Fibroblast of the aortic adventitia (primary cell): ENCODE measurements at regions not wholly inside any gene's neighbourhood (a gene's known extent, or its start where the extent isn't known, plus 50 kb on each side); places are given as distances from the start of the nearest gene placed in this dataset.

Experiments
- DNase-seq: peaks from one replicate; pipeline ENCODE4 v3.0.0-alpha.2; 2010; ENCODE audit warnings: low read depth
- H3K4me3 ChIP-seq: 2 replicates; pipeline ENCODE4 v1.5.1; 2011; ENCODE audit warnings: low read depth, mild to moderate bottlenecking, control low read depth, low read length, moderate library complexity
- CTCF ChIP-seq: IDR thresholded peaks from 2 replicates; pipeline ENCODE4 v1.5.1; 2011; ENCODE audit warnings: mild to moderate bottlenecking, low read length, control low read depth, inconsistent platforms; ENCODE audit not compliant: insufficient read depth

- DNase-seq = no peak
- no peak for TF ChIP-seq CTCF
- no peak overlapping the region for H3K4me3 ChIP-seq
These were observed 161.4 kb downstream of the GNAT3 start for GRCh38 chr7:80350430-80350829.

- no peak overlapping the region for H3K4me3 ChIP-seq
- TF ChIP-seq CTCF = no peak
- DNase-seq = no peak
These were observed 163.6 kb downstream of the GNAT3 start for GRCh38 chr7:80348223-80348622.

- peak; percentile 41 for DNase-seq
- TF ChIP-seq CTCF = no peak
- H3K4me3 ChIP-seq = no peak overlapping the region
These were observed 164.7 kb downstream of the GNAT3 start for GRCh38 chr7:80347173-80347572.

- TF ChIP-seq CTCF = no peak
- peak; percentile 68 for DNase-seq
- H3K4me3 ChIP-seq = no peak overlapping the region
These were observed 165.2 kb downstream of the GNAT3 start for GRCh38 chr7:80346704-80347103.

GRCh38 chr7:80335511-80336231 is 176.2 kb downstream of the GNAT3 start:
- TF ChIP-seq CTCF = no peak
- no peak overlapping the region for H3K4me3 ChIP-seq
- DNase-seq = no peak

- no peak overlapping the region for H3K4me3 ChIP-seq
- TF ChIP-seq CTCF = no peak
- no peak for DNase-seq
These were observed 177.0 kb downstream of the GNAT3 start for GRCh38 chr7:80334908-80335307.

GRCh38 chr7:80334196-80334595 is 177.7 kb downstream of the GNAT3 start:
- TF ChIP-seq CTCF = no peak
- no peak overlapping the region for H3K4me3 ChIP-seq
- DNase-seq = no peak
